HG03280 (cell line): ENCODE measurements at regions not wholly inside any gene's neighbourhood (a gene's known extent, or its start where the extent isn't known, plus 50 kb on each side); places are given as distances from the start of the nearest gene placed in this dataset.
"Not testable (repeated sequence)": the region's sequence is repeated elsewhere in the genome, so short reads cannot be mapped to it uniquely, and the experiment has no call there.

Experiments used
- ATAC-seq: cut with Tn5 transposase; IDR thresholded peaks from one replicate; pipeline ENCODE4 v1.9.1; 2021; ENCODE audit warnings: mild to moderate bottlenecking, moderate library complexity; ENCODE audit not compliant: unreplicated experiment

GRCh38 chr12:46629331-46630229 is 196.2 kb downstream of the SLC38A4 start:
- ATAC-seq, result no peak

GRCh38 chr12:46628176-46628575 is 197.6 kb downstream of the SLC38A4 start:
- ATAC-seq, result no peak

- ATAC-seq, result no peak
Measured at GRCh38 chr12:46627686-46628085, 198.1 kb downstream of the SLC38A4 start.

- not testable (repeated sequence) for ATAC-seq
Measured at GRCh38 chr12:46619474-46619873, 206.3 kb downstream of the SLC38A4 start.

GRCh38 chr12:46617737-46618136 is 208.1 kb downstream of the SLC38A4 start:
- not testable (repeated sequence) for ATAC-seq

GRCh38 chr12:46617167-46617566 is 208.6 kb downstream of the SLC38A4 start:
- ATAC-seq, result no peak

GRCh38 chr12:46610754-46611153 is 215.0 kb downstream of the SLC38A4 start:
- ATAC-seq, result no peak

GRCh38 chr12:46609674-46610073 is 216.1 kb downstream of the SLC38A4 start:
- no peak for ATAC-seq

GRCh38 chr12:46609273-46609623 is 216.5 kb downstream of the SLC38A4 start:
- ATAC-seq, result no peak

GRCh38 chr12:46608431-46609272 is 217.1 kb downstream of the SLC38A4 start:
- ATAC-seq, result no peak

- no peak for ATAC-seq
Measured at GRCh38 chr12:46604684-46605083, 221.1 kb downstream of the SLC38A4 start.

- no peak for ATAC-seq
Measured at GRCh38 chr12:46603776-46604456, 221.9 kb downstream of the SLC38A4 start.

- ATAC-seq, result no peak
Measured at GRCh38 chr12:46602474-46602873, 223.3 kb downstream of the SLC38A4 start.

- ATAC-seq, result no peak
Measured at GRCh38 chr12:46590991-46591703, 218.6 kb upstream of the SLC38A2 start.

GRCh38 chr12:46585854-46586621 is 213.5 kb upstream of the SLC38A2 start:
- no peak for ATAC-seq

- not testable (repeated sequence) for ATAC-seq
Measured at GRCh38 chr12:46584098-46584497, 211.5 kb upstream of the SLC38A2 start.

- not testable (repeated sequence) for ATAC-seq
Measured at GRCh38 chr12:46581990-46582389, 209.4 kb upstream of the SLC38A2 start.

GRCh38 chr12:46580445-46580844 is 207.9 kb upstream of the SLC38A2 start:
- ATAC-seq, result no peak

- no peak for ATAC-seq
Measured at GRCh38 chr12:46579474-46579873, 206.9 kb upstream of the SLC38A2 start.
